ENCODE measurements at regions not wholly inside any gene's neighbourhood (a gene's known extent, or its start where the extent isn't known, plus 50 kb on each side); places are given as distances from the start of the nearest gene placed in this dataset.

DNA sequence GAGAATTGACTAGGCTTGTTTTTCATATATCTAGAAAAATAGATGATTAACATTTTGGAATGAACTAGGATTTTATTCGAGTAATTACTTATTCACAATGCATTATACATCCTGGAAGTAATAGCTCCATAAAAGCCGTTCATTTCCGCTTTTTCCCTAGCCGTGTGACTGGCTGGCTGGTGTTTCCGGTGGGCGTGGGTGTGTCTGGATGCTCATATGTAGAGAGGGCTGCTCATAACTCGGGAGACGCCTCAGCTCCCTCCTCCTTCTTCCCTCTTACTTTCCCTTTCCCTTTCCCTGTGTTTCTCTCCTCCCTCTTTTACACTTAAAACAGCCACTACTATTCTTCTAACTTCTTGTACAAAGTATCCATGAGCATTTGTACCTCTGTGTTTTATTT lies 187.7 kb upstream of the VSTM2A start:
- Histone ChIP-seq H3K9ac (ENCODE audit: low read length) (no peak overlapping the region), H3K9me3 (ENCODE audit: control insufficient read depth in 1 of 2, insufficient read depth in 1 of 2, low read depth in 1 of 2, low read length in 2 of 2) (peaks cover 3 to 9% of the 10 kb centered on the region in 2 experiments; a peak in 2 of 4 replicates), H2AFZ (ENCODE audit: low read depth, low read length, poor library complexity, severe bottlenecking) (no peak overlapping the region), H3K4me3 (replicated peaks in 1 of 2; ENCODE audit: low read depth in 1 of 2, low read length in 2 of 2) (no peak overlapping the region), H4K20me1 (ENCODE audit: insufficient read depth) (no peaks in the 10 kb centered on the region), H3K79me2 (ENCODE audit: insufficient read depth, low read length) (no peaks in the 10 kb centered on the region), H3K27me3 (ENCODE audit: insufficient read depth, low read length) (no peaks in the 10 kb centered on the region), H3K4me2 (ENCODE audit: low read length) (no peak overlapping the region), H3K27ac (ENCODE audit: low read depth, low read length) (no peak overlapping the region), H3K4me1 (ENCODE audit: control insufficient read depth in 1 of 2, insufficient read depth in 2 of 2, low read length in 2 of 2) (no peaks in the 10 kb centered on the region), H3K9me2 (ENCODE audit: insufficient read depth) (no peaks in the 10 kb centered on the region), H3K36me3 (ENCODE audit: control insufficient read depth in 1 of 2, insufficient read depth in 2 of 2, low read length in 2 of 2) (no peaks in the 10 kb centered on the region)
- ChIA-PET RAD21 (ENCODE audit: low non-redundant PET in 1 of 2, low total read pairs in 2 of 2, uncharacterized antibody in 2 of 2, unreplicated experiment in 2 of 2) (no interaction called here), CTCF (no interaction called here), POLR2A (no interaction called here)
- ATAC-seq (no peak), DNase-seq (ENCODE audit: low read depth, low spot score) (no peak)
- intact Hi-C loops (cut with micrococcal nuclease) = no loop called here
- BruUV-seq (replicated peaks) = no TSS peak
- no peak for TF ChIP-seq JUND (IDR thresholded peaks at IDR 0.05)
- TF ChIP-seq EZH2 (IDR thresholded peaks at IDR 0.05) = no peak
- no peak for TF ChIP-seq RAD21 (IDR thresholded peaks at IDR 0.05; ENCODE audit: low read depth)
- no peak for TF ChIP-seq EGR1 (IDR thresholded peaks at IDR 0.05; ENCODE audit: low read depth)
- TF ChIP-seq TCF7L2 (IDR thresholded peaks at IDR 0.05; ENCODE audit: borderline replicate concordance, extremely low read depth, insufficient read depth, insufficient read length) = no peak
- TF ChIP-seq, protein P1, sequence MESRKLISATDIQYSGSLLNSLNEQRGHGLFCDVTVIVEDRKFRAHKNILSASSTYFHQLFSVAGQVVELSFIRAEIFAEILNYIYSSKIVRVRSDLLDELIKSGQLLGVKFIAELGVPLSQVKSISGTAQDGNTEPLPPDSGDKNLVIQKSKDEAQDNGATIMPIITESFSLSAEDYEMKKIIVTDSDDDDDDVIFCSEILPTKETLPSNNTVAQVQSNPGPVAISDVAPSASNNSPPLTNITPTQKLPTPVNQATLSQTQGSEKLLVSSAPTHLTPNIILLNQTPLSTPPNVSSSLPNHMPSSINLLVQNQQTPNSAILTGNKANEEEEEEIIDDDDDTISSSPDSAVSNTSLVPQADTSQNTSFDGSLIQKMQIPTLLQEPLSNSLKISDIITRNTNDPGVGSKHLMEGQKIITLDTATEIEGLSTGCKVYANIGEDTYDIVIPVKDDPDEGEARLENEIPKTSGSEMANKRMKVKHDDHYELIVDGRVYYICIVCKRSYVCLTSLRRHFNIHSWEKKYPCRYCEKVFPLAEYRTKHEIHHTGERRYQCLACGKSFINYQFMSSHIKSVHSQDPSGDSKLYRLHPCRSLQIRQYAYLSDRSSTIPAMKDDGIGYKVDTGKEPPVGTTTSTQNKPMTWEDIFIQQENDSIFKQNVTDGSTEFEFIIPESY (IDR thresholded peaks at IDR 0.05; ENCODE audit: extremely low read depth, insufficient replicate concordance, low read length) = no peak
- TF ChIP-seq MAX (IDR thresholded peaks at IDR 0.05) = no peak
- TF ChIP-seq ZFX (IDR thresholded peaks at IDR 0.05) = no peak
- TF ChIP-seq POLR2A (IDR thresholded peaks at IDR 0.05; ENCODE audit: borderline replicate concordance, extremely low read depth, insufficient read depth, insufficient read length) = no peak
- no peak for TF ChIP-seq FOSL1 (IDR thresholded peaks at IDR 0.05; ENCODE audit: low read depth)

DNA sequence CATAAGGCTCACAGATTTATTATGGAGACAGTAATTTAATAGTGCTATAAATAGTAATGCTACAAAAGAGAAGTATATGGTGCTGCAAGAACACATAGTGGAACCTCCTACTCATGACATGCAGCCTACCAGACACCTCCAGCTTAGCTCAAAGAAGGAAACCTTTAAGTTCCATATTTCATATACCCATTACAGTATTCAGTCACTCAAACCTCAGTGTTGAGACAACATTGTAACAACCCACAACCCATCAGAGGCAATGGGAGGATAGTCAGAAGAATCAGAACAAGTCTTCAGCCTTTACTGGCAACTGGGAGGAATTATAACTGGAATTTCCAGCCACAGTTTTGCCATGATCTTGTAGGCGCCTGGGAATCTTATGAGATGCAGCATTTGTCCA lies 186.3 kb upstream of the VSTM2A start:
- Histone ChIP-seq H3K79me2 (ENCODE audit: insufficient read depth, low read length) (no peaks in the 10 kb centered on the region), H3K27me3 (ENCODE audit: insufficient read depth, low read length) (no peaks in the 10 kb centered on the region)
- BruUV-seq (replicated peaks) = no TSS peak
- TF ChIP-seq TCF7L2 (IDR thresholded peaks at IDR 0.05; ENCODE audit: borderline replicate concordance, extremely low read depth, insufficient read depth, insufficient read length) (no peak), POLR2A (IDR thresholded peaks at IDR 0.05; ENCODE audit: borderline replicate concordance, extremely low read depth, insufficient read depth, insufficient read length) (no peak), CBX3 (IDR thresholded peaks at IDR 0.05; ENCODE audit: low read depth) (no peak), JUND (IDR thresholded peaks at IDR 0.05) (no peak), SRF (IDR thresholded peaks at IDR 0.05; ENCODE audit: low read depth) (no peak), ZNF274 (IDR thresholded peaks at IDR 0.05; ENCODE audit: low read depth, low read length) (no peak), EZH2 (IDR thresholded peaks at IDR 0.05) (no peak), SIN3A (IDR thresholded peaks at IDR 0.05; ENCODE audit: low read depth) (no peak), FOSL1 (IDR thresholded peaks at IDR 0.05; ENCODE audit: low read depth) (no peak)
- TF ChIP-seq, protein P2, sequence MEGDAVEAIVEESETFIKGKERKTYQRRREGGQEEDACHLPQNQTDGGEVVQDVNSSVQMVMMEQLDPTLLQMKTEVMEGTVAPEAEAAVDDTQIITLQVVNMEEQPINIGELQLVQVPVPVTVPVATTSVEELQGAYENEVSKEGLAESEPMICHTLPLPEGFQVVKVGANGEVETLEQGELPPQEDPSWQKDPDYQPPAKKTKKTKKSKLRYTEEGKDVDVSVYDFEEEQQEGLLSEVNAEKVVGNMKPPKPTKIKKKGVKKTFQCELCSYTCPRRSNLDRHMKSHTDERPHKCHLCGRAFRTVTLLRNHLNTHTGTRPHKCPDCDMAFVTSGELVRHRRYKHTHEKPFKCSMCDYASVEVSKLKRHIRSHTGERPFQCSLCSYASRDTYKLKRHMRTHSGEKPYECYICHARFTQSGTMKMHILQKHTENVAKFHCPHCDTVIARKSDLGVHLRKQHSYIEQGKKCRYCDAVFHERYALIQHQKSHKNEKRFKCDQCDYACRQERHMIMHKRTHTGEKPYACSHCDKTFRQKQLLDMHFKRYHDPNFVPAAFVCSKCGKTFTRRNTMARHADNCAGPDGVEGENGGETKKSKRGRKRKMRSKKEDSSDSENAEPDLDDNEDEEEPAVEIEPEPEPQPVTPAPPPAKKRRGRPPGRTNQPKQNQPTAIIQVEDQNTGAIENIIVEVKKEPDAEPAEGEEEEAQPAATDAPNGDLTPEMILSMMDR (IDR thresholded peaks at IDR 0.05 in 2 of 3, conservative IDR thresholded peaks at IDR 0.05 in 1 of 3; ENCODE audit: borderline replicate concordance in 1 of 3, insufficient read depth in 1 of 3, low read depth in 2 of 3, low read length in 2 of 3) = no peak
- TF ChIP-seq, protein P1 (IDR thresholded peaks at IDR 0.05; ENCODE audit: extremely low read depth, insufficient replicate concordance, low read length) = no peak

More for the DNA sequence above, 186.3 kb upstream of the VSTM2A start:
- ChIA-PET RAD21 (ENCODE audit: low non-redundant PET in 1 of 2, low total read pairs in 2 of 2, uncharacterized antibody in 2 of 2, unreplicated experiment in 2 of 2) (no interaction called here), CTCF (no interaction called here), POLR2A (no interaction called here)
- H3K9me3 ChIP-seq (ENCODE audit: control insufficient read depth in 1 of 2, insufficient read depth in 1 of 2, low read depth in 1 of 2, low read length in 2 of 2) = peaks cover 3 to 9% of the 10 kb centered on the region in 2 experiments; a peak in 2 of 4 replicates
- H3K36me3 ChIP-seq (ENCODE audit: control insufficient read depth in 1 of 2, insufficient read depth in 2 of 2, low read length in 2 of 2) = no peaks in the 10 kb centered on the region
- H3K9ac ChIP-seq (ENCODE audit: low read length) = no peak overlapping the region
- no peaks in the 10 kb centered on the region for H4K20me1 ChIP-seq (ENCODE audit: insufficient read depth)
- ATAC-seq (no peak), DNase-seq (ENCODE audit: low read depth, low spot score) (no peak)
- H2AFZ ChIP-seq (ENCODE audit: low read depth, low read length, poor library complexity, severe bottlenecking) = no peak overlapping the region
- intact Hi-C loops (cut with micrococcal nuclease) = no loop called here
- H3K4me1 ChIP-seq (ENCODE audit: control insufficient read depth in 1 of 2, insufficient read depth in 2 of 2, low read length in 2 of 2) = no peaks in the 10 kb centered on the region
- no peak overlapping the region for H3K27ac ChIP-seq (ENCODE audit: low read depth, low read length)
- H3K9me2 ChIP-seq (ENCODE audit: insufficient read depth) = no peaks in the 10 kb centered on the region
- no peak overlapping the region for H3K4me2 ChIP-seq (ENCODE audit: low read length)
- H3K4me3 ChIP-seq (replicated peaks in 1 of 2; ENCODE audit: low read depth in 1 of 2, low read length in 2 of 2) = no peak overlapping the region

Data from HCT116 (cell line).